ENCODE measurements at regions not wholly inside any gene's neighbourhood (a gene's known extent, or its start where the extent isn't known, plus 50 kb on each side); places are given as distances from the start of the nearest gene placed in this dataset.

DNA sequence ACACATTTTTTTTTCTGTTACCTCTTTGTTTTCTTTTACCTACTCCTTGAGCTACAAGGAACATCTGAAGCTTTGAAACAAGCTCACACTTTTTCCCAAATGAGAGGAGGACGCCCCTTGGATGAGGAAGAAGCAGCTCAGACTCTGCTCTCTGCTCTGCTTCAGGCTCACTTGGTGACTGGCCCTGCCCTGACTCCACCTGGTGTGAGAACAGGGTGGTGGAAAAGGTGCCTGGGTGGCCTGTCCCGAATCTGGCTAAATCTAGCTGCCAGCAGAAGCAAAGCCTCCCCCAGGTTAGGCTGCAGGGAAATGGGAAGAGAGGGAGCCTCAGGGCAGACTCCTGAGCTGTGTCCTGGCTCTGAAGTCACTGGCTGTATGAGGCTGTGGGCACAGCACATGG is 68.0 kb upstream of the CEACAM8 start:
- ATAC-seq (no peak), DNase-seq (peak; percentile 3)

DNA sequence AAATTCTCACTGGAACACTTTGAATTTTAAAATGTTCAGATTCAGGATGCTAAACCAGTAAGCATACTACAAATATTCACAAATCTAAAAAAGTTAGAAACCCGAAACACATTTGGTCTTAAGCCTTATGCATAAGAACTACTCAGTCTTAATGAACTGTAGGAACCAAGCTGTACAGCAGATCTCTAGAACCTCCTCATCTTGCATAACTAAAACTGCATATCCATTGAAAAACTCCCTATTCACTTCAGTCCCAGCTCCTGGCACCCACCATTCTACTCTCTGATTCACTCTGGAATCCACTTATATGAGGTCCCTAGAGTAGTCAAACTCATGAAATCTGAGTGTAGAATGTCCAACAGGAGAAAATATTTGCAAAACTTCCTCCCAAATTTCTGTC is 65.6 kb upstream of the CEACAM8 start:
- DNase-seq = no peak

DNA sequence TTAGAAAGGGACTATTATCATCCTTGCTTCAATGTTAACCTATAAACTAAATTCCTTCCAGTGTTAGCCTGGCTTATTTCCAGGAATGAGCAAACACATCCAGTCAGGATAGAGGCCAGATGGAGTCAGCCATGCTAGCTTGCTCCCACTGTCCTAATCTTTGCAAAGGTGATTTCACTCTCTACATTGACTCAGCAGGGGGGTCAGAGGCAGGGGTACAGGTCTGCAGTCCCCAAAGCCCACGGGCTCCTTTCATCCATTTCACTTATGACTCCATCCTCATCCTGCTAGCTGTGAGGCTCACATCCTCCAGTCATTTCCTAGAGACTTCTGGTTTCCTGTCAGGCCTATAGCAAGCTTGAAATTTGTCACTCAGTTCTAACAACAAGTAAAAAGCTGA is 63.4 kb upstream of the CEACAM8 start:
- ATAC-seq (no peak), DNase-seq (no peak)

More for the DNA sequence above, 65.6 kb upstream of the CEACAM8 start:
- ATAC-seq = no peak

DNA sequence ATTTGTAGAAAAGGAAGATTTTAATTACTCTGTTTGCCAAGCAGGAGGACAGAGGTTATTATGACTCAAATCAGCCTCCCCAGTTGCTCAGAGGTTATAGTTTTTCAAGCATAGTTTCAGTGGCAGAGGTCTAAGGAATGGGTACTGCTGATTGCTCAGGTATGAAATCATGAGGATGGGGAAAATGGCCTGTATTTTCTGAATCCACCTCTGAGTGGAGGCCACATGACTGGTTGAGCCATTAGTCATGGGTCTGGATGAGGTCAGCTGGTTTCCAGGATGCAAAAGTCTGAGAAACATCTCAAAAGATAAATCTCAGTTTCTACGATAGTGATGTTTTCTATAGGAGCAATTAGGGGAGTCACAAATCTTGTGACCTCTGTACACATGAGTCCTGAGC is 62.8 kb upstream of the CEACAM8 start:
- no peak for DNase-seq
- no peak for ATAC-seq

DNA sequence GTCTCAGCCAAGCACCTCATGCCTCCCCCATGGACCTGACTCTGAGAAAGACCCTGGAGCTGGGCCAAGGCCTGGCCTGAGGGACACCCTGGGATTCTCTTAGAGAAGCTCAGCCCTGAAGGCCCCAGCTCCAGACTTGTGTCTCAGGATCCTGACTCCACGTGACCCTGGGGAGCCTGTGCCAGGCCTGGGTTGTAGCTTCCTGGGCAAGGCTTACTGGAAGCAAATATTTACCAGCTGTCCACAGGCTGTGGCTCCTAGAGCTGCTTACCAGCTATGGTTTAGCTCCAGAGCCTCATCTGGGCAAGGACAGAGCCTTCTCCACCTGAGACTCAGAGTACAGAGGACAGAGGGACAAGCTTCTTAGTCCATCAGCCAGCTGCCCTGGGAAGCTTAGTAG is 61.0 kb upstream of the CEACAM8 start:
- no peak for ATAC-seq
- DNase-seq = no peak

DNA sequence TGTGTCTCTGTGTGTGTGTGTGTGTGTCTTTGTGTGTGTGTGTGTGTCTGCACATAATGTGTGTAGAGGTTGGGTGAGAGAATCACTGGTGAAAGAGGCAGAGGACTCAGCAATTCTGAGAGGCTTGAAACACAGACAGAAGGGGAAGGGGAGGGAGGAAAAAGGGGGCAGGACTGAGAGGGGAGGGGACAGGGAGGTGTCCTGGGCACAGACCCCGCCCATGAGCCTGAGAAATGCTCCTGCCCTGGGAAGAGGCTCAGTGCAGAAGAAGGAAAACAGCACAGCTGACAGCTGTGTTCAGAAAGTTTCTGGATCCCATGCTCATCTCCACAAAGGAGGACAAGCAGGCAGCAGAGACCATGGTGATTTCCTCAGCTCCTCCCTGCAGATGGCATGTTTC is 59.1 kb upstream of the CEACAM8 start:
- no peak for DNase-seq

DNA sequence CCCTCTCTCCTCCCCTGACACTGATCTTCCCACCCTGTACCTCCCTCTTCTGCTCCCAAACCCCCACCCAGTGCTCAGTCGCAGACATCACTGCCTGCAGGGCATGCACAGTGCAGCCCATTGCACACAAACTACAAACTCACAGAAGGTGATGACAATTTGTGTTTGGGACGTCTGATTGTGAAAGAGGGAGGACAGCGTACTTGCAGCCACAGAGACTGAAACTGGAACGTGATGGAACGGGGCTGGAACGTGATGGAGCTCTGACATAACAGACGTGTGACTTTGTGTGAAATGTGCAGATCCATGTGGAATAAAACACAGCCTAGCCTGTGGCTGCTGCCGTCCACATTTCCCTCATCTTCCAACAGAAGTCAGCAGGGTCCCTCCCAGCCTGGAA is 57.3 kb upstream of the CEACAM8 start:
- no peak for ATAC-seq
- no peak for DNase-seq

More for the DNA sequence above, 59.1 kb upstream of the CEACAM8 start:
- ATAC-seq = no peak

Data from stimulated activated naive CD8-positive, alpha-beta T cell treated with anti-CD3 and anti-CD28 coated beads, Interleukin-15, Interleukin-2, amounts not matched to agents 100 U/mL and 50 U/mL, for 24 hours (primary cell).